Right cardiac atrium (tissue), 5 donors: ENCODE measurements at regions not wholly inside any gene's neighbourhood (a gene's known extent, or its start where the extent isn't known, plus 50 kb on each side); places are given as distances from the start of the nearest gene placed in this dataset.
"Not testable (repeated sequence)": the region's sequence is repeated elsewhere in the genome, so short reads cannot be mapped to it uniquely, and the experiment has no call there.

Experiments
- ATAC-seq, 2 donors: fragments of 200-7000 bp; cut with Tn5 transposase; one replicate each; pipeline versions ENCODE4 v1.8.0 to v1.9.1; 2020; ENCODE audit warnings: moderate library complexity in 2 of 2, mild to moderate bottlenecking in 1 of 2
- DNase-seq, 3 donors: peaks; one replicate each; pipeline ENCODE4 v3.0.0-alpha.2; 2020
- H3K27ac ChIP-seq: one replicate; pipeline ENCODE4 v1.5.1; 2013; ENCODE audit warnings: mild to moderate bottlenecking, low read length, control low read depth, moderate library complexity
- H3K27me3 ChIP-seq: one replicate; pipeline ENCODE4 v1.6.1; 2013; ENCODE audit not compliant: control insufficient read depth, insufficient read depth
- H3K4me1 ChIP-seq: one replicate; pipeline ENCODE4 v1.6.1; 2013; ENCODE audit warnings: low read length; ENCODE audit not compliant: control insufficient read depth, insufficient read depth
- H3K4me3 ChIP-seq: one replicate; pipeline ENCODE4 v1.5.1; 2013; ENCODE audit warnings: low read length, control low read depth
- H3K9me3 ChIP-seq: one replicate; pipeline ENCODE4 v1.6.1; 2013; ENCODE audit warnings: low read length; ENCODE audit not compliant: control insufficient read depth
- WGBS: extraction: QIAGEN DNeasy Blood & Tissue Kit; methylation state at CpG from one replicate; pipeline ENCODE4 v1.1.7; 2013; 5-methylcytosine and 5-hydroxymethylcytosine counted together
- intact Hi-C, 4 donors: fragments of 100-400 bp; cut with DNase I; formaldehyde crosslinking; loops; one replicate each; pipeline versions ENCODE4 v1.11.0 to v1.14.0; 2022 to 2023
- donor health status: healthy with polysubstance abuse.
- donor health status: DM: no; HTN: yes; CAD: no.
- donor health status: DM: no; HTN: no; CAD: no.
- donor health status: DM: no; HTN: yes; CAD: no; lungs with severe emphysema.
- donor health status: DM: yes; HTN: yes; CAD: no.

GRCh38 chr6:19714434-19715166 is 122.6 kb upstream of the ID4 start:
- intact Hi-C loops = no loop called here
- WGBS = 55% methylated on average over 5 of the region's 5 CpGs
- Histone ChIP-seq H3K27me3 (no peaks in the 10 kb centered on the region), H3K9me3 (no peaks in the 10 kb centered on the region), H3K27ac (no peak overlapping the region), H3K4me3 (no peak overlapping the region), H3K4me1 (no peaks in the 10 kb centered on the region)
- DNase-seq = no peak
- no peak for ATAC-seq

GRCh38 chr6:19715167-19715551 is 122.0 kb upstream of the ID4 start:
- no peak overlapping the region for H3K4me3 ChIP-seq
- no peak for ATAC-seq
- H3K9me3 ChIP-seq = no peaks in the 10 kb centered on the region
- no peaks in the 10 kb centered on the region for H3K27me3 ChIP-seq
- H3K27ac ChIP-seq = no peak overlapping the region
- no peak for DNase-seq
- H3K4me1 ChIP-seq = no peaks in the 10 kb centered on the region
- intact Hi-C loops = no loop called here

- no peaks in the 10 kb centered on the region for H3K4me1 ChIP-seq
- intact Hi-C loops = no loop called here
Measured at GRCh38 chr6:19719691-19720128, 117.5 kb upstream of the ID4 start.

GRCh38 chr6:19721766-19722377 is 115.3 kb upstream of the ID4 start:
- WGBS = 85% methylated on average over 11 of the region's 11 CpGs
- H3K27ac ChIP-seq = no peak overlapping the region

More at GRCh38 chr6:19719691-19720128, 117.5 kb upstream of the ID4 start:
- no peak overlapping the region for H3K27ac ChIP-seq
- no peak overlapping the region for H3K4me3 ChIP-seq
- H3K9me3 ChIP-seq = no peaks in the 10 kb centered on the region
- 18% methylated on average over 11 of the region's 11 CpGs for WGBS
- ATAC-seq (peak in 1 of 2 donors; percentile 16), DNase-seq (peak in 2 of 3 donors; percentile 39 to 51)
- no peaks in the 10 kb centered on the region for H3K27me3 ChIP-seq

GRCh38 chr6:19722999-19723398 is 114.2 kb upstream of the ID4 start:
- Histone ChIP-seq H3K9me3 (no peaks in the 10 kb centered on the region), H3K4me3 (no peak overlapping the region), H3K27ac (no peak overlapping the region), H3K27me3 (no peaks in the 10 kb centered on the region), H3K4me1 (no peaks in the 10 kb centered on the region)
- intact Hi-C loops = no loop called here
- 53% methylated on average over 6 of the region's 6 CpGs for WGBS
- no peak for ATAC-seq
- DNase-seq = no peak

More at GRCh38 chr6:19721766-19722377, 115.3 kb upstream of the ID4 start:
- intact Hi-C loops = no loop called here
- Histone ChIP-seq H3K9me3 (no peaks in the 10 kb centered on the region), H3K4me3 (no peak overlapping the region), H3K27me3 (no peaks in the 10 kb centered on the region), H3K4me1 (no peaks in the 10 kb centered on the region)
- ATAC-seq (no peak), DNase-seq (no peak)

- intact Hi-C loops = no loop called here
- Histone ChIP-seq H3K9me3 (no peaks in the 10 kb centered on the region), H3K27ac (no peak overlapping the region), H3K27me3 (no peaks in the 10 kb centered on the region), H3K4me3 (no peak overlapping the region), H3K4me1 (no peaks in the 10 kb centered on the region)
- DNase-seq = no peak
- ATAC-seq = no peak
Measured at GRCh38 chr6:19723545-19723944, 113.6 kb upstream of the ID4 start.

GRCh38 chr6:19725436-19725835 is 111.7 kb upstream of the ID4 start:
- ATAC-seq, H3K27ac ChIP-seq, DNase-seq, H3K4me3 ChIP-seq, H3K4me1 ChIP-seq, H3K27me3 ChIP-seq, intact Hi-C loops, H3K9me3 ChIP-seq: not testable (repeated sequence)

GRCh38 chr6:19731282-19731681 is 105.9 kb upstream of the ID4 start:
- Histone ChIP-seq H3K4me1 (no peaks in the 10 kb centered on the region), H3K9me3 (no peaks in the 10 kb centered on the region), H3K27ac (no peak overlapping the region), H3K4me3 (no peak overlapping the region), H3K27me3 (no peaks in the 10 kb centered on the region)
- ATAC-seq = no peak
- intact Hi-C loops = no loop called here
- no peak for DNase-seq
- 85% methylated on average over 5 of the region's 5 CpGs for WGBS

- WGBS = 92% methylated on average over 15 of the region's 15 CpGs
- H3K4me3 ChIP-seq = no peak overlapping the region
- H3K4me1 ChIP-seq = no peaks in the 10 kb centered on the region
- no peaks in the 10 kb centered on the region for H3K27me3 ChIP-seq
- intact Hi-C loops = no loop called here
- DNase-seq = no peak
- no peaks in the 10 kb centered on the region for H3K9me3 ChIP-seq
- ATAC-seq = no peak
- H3K27ac ChIP-seq = no peak overlapping the region
Measured at GRCh38 chr6:19734061-19734460, 103.1 kb upstream of the ID4 start.

GRCh38 chr6:19734519-19734918 is 102.7 kb upstream of the ID4 start:
- ATAC-seq (no peak), DNase-seq (no peak)
- Histone ChIP-seq H3K27ac (no peak overlapping the region), H3K27me3 (no peaks in the 10 kb centered on the region), H3K9me3 (no peaks in the 10 kb centered on the region), H3K4me3 (no peak overlapping the region), H3K4me1 (no peaks in the 10 kb centered on the region)
- intact Hi-C loops = no loop called here
- 69% methylated on average over 2 of the region's 2 CpGs for WGBS

- H3K27me3 ChIP-seq = no peaks in the 10 kb centered on the region
- H3K27ac ChIP-seq = no peak overlapping the region
- no peak overlapping the region for H3K4me3 ChIP-seq
- no peaks in the 10 kb centered on the region for H3K9me3 ChIP-seq
- ATAC-seq = no peak
- 94% methylated on average over 4 of the region's 4 CpGs for WGBS
- DNase-seq = no peak
- no peaks in the 10 kb centered on the region for H3K4me1 ChIP-seq
- intact Hi-C loops = no loop called here
Measured at GRCh38 chr6:19736066-19736465, 101.1 kb upstream of the ID4 start.
